HUES64 (cell line): ENCODE measurements at regions not wholly inside any gene's neighbourhood (a gene's known extent, or its start where the extent isn't known, plus 50 kb on each side); places are given as distances from the start of the nearest gene placed in this dataset.

ENCODE experiments used
- H3K27ac ChIP-seq: 2 replicates; pipeline ENCODE4 v1.7.0; 2013; ENCODE audit warnings: low read depth, low read length, inconsistent platforms
- H3K27me3 ChIP-seq: 2 replicates; pipeline ENCODE4 v1.6.1; 2013; ENCODE audit warnings: mild to moderate bottlenecking, low read length; ENCODE audit not compliant: insufficient read depth
- H3K36me3 ChIP-seq: 2 replicates; pipeline ENCODE4 v1.6.1; 2013; ENCODE audit warnings: mild to moderate bottlenecking, low read length; ENCODE audit not compliant: insufficient read depth
- H3K4me1 ChIP-seq: 2 replicates; pipeline ENCODE4 v1.6.1; 2013; ENCODE audit warnings: mild to moderate bottlenecking, low read length, moderate library complexity; ENCODE audit not compliant: insufficient read depth
- H3K4me3 ChIP-seq: 2 replicates; pipeline ENCODE4 v1.5.1; 2013; ENCODE audit warnings: mild to moderate bottlenecking, low read length, moderate library complexity
- H3K9ac ChIP-seq: 2 replicates; pipeline ENCODE4 v1.6.1; 2013; ENCODE audit warnings: mild to moderate bottlenecking, low read depth, low read length
- H3K9me3 ChIP-seq: 2 replicates; pipeline ENCODE4 v1.6.1; 2013; ENCODE audit warnings: low read depth, low read length; ENCODE audit not compliant: insufficient read depth
- WGBS: fragments of 150-250, 120-280 bp; methylation state at CpG from one replicate; pipeline ENCODE4 v1.1.7; 2013; ENCODE audit warnings: missing lambda C conversion rate; 5-methylcytosine and 5-hydroxymethylcytosine counted together

DNA sequence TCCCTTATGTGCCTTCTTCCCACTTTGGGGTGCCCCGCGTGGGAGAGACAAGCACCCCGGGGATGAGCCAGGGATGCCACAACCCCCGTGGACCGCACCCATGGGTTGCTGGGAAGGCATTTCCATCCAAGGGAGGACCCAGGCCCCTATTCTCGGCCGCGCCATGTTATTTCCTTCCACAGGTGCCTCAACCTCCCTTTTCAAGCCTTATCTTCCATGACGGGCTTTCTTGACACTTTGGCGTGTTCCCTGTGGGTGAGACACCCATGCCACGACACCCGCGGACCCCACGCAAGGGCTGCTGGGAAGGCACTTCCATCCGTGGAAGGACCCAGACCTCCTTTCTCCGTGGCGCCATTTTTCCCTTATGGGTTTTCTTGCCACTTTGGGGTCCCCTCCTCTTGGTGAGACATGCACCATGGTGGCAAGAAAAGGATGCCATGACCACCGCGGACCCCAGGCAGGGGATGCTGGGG lies 269.2 kb downstream of the ALG10 start:
- WGBS, result 94% methylated on average over 19 of the region's 19 CpGs
- H3K4me1 ChIP-seq, result no peaks in the 10 kb centered on the region
- H3K27ac ChIP-seq, result no peak overlapping the region
- H3K9ac ChIP-seq, result no peak overlapping the region
- H3K4me3 ChIP-seq, result no peak overlapping the region
- H3K36me3 ChIP-seq, result no peaks in the 10 kb centered on the region
- H3K9me3 ChIP-seq, result peaks cover 100% of the 10 kb centered on the region
- no peaks in the 10 kb centered on the region for H3K27me3 ChIP-seq

DNA sequence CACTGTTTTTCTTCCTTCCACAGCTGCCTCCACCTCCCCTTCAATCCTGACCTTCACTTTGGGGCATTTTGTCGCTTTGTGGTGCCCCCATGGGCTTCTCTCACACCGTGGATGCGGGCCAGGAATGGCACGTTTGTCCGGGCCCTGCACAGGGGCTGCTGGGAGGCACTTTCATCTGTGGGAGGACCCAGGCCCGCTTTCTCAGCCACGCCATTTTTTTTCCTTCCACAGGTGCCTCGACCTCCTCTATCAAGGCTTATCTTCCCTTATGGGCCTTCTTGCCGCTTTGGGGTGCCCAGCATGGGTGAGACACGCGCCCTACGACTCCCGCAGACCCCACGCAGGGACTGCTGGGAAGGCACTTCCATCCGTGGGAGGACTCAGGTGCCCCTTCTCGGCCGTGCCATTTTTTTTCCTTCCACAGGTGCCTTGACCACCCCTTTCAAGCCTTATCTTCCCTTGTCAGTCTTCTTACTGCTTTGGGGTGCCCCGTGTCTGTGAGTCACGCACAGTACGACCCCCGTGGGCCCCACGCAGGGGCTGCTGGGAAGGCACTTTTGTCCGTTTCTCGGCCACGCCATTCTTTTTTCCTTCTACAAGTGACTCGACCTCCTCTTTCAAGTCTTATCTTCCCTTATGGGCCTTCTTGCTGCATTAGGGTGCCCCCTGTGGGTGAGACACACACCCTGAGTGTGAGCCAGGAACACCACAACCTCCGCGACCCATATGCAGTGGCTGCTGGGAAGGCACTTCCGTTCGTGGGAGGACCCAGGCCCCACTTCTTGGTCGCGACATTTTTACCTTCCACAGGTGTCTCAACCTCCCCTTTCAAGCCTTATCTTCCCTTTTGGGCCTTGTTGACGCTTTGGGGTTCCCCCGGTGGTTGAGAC lies 270.7 kb downstream of the ALG10 start:
- WGBS, result 84% methylated on average over 34 of the region's 34 CpGs

DNA sequence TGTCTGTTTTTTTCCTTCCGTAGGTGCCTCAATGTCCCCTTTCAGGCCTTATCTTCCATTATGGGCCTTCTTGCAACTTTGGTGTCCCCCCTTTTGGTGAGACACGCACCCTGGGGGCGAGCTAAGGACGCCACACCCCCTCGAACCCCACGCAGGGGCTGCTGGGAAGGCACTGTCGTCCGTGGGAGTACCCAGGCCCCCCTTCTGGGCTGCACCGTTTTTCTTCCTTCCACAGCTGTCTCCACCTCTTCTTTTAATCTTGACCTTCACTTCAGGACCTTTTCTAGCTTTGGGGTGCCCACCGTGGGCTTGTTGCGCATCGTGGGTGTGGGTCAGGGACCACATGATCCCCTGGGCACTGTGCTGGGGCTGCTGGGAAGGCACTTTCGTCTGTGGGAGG lies 271.8 kb downstream of the ALG10 start:
- H3K27me3 ChIP-seq, result no peaks in the 10 kb centered on the region
- 75% methylated on average over 13 of the region's 13 CpGs for WGBS
- no peaks in the 10 kb centered on the region for H3K4me1 ChIP-seq
- H3K36me3 ChIP-seq, result no peaks in the 10 kb centered on the region
- no peak overlapping the region for H3K9ac ChIP-seq
- H3K9me3 ChIP-seq, result peaks cover 100% of the 10 kb centered on the region
- H3K4me3 ChIP-seq, result no peak overlapping the region
- no peak overlapping the region for H3K27ac ChIP-seq

More for the DNA sequence above, 270.7 kb downstream of the ALG10 start:
- no peak overlapping the region for H3K9ac ChIP-seq
- H3K27me3 ChIP-seq, result no peaks in the 10 kb centered on the region
- H3K4me1 ChIP-seq, result no peaks in the 10 kb centered on the region
- no peak overlapping the region for H3K27ac ChIP-seq
- no peak overlapping the region for H3K4me3 ChIP-seq
- H3K36me3 ChIP-seq, result no peaks in the 10 kb centered on the region
- H3K9me3 ChIP-seq, result peaks cover 100% of the 10 kb centered on the region

DNA sequence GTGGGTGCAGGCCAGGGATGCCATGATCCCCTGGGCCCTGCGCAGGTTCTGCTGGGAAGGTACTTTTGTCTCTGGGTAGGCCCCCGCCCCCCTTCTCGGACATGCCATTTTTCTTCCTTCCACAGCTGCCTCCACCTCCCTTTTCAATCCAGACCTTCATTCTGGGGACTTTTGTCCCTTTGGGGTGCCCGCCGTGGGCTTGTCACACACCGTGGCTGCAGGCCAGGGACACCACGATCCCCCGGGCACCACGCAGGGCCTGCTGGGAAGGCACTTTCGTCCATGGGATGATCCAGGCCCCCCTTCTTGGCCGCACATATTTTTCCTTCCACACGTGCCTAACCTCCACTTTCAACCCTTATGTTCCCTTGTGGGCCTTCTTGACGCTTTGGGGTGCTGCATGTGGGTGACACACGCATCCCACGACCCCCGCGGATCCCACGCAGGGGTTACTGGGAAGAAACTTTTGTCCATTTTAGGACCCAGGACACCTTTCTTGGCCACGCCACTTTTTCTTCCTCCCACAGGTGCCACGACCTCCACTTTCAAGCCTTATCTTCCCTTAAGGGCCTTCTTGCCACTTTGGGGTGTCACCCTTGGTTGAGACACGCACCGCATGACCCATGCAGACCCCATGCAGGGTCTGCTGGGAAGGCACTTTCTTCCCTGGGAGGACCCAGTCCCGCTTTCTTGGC lies 272.5 kb downstream of the ALG10 start:
- no peaks in the 10 kb centered on the region for H3K36me3 ChIP-seq
- no peaks in the 10 kb centered on the region for H3K27me3 ChIP-seq
- no peak overlapping the region for H3K4me3 ChIP-seq
- no peaks in the 10 kb centered on the region for H3K4me1 ChIP-seq
- no peak overlapping the region for H3K27ac ChIP-seq
- H3K9ac ChIP-seq, result no peak overlapping the region
- H3K9me3 ChIP-seq, result peaks cover 100% of the 10 kb centered on the region
- 82% methylated on average over 23 of the region's 23 CpGs for WGBS

DNA sequence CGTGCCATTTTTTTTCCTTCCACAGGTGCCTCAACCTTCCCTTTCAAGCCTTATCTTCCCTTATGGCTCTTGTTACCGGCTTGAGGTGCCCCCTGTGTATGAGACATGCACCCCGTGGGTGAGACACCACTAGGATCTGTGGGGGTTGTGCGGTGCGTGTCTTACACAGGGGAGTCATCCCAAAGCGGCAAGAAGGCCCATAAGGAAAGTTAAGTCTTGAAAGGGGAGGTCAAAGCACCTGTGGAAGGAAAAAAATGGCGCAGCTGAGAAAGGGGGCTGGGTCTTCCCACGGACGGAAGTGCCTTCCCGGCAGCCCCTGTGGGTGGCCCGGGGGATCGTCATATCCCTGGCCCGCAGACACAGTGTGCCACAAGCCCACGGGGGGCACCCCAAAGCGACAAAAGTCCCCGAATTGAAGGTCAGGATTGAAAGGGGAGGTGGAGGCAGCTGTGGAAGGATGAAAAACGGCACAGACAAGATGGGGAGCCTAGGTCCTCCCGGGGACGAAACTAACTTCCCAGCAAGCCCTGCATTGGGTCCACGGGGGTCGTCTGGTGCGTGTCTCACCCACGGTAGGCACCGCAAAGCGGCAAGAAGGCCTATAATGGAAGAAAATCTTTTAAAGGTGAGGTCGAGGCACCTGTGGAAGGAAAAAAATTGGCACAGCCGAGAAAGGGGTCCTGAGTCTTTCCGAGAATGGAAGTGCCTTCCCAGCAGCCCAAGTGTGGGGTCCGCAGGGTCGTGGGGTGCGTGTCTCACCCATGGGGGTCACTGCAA lies 273.3 kb downstream of the ALG10 start:
- no peak overlapping the region for H3K9ac ChIP-seq
- 86% methylated on average over 31 of the region's 31 CpGs for WGBS
- peaks cover 100% of the 10 kb centered on the region for H3K9me3 ChIP-seq
- no peak overlapping the region for H3K4me3 ChIP-seq
- no peak overlapping the region for H3K27ac ChIP-seq
- no peaks in the 10 kb centered on the region for H3K27me3 ChIP-seq
- H3K36me3 ChIP-seq, result no peaks in the 10 kb centered on the region
- no peaks in the 10 kb centered on the region for H3K4me1 ChIP-seq

DNA sequence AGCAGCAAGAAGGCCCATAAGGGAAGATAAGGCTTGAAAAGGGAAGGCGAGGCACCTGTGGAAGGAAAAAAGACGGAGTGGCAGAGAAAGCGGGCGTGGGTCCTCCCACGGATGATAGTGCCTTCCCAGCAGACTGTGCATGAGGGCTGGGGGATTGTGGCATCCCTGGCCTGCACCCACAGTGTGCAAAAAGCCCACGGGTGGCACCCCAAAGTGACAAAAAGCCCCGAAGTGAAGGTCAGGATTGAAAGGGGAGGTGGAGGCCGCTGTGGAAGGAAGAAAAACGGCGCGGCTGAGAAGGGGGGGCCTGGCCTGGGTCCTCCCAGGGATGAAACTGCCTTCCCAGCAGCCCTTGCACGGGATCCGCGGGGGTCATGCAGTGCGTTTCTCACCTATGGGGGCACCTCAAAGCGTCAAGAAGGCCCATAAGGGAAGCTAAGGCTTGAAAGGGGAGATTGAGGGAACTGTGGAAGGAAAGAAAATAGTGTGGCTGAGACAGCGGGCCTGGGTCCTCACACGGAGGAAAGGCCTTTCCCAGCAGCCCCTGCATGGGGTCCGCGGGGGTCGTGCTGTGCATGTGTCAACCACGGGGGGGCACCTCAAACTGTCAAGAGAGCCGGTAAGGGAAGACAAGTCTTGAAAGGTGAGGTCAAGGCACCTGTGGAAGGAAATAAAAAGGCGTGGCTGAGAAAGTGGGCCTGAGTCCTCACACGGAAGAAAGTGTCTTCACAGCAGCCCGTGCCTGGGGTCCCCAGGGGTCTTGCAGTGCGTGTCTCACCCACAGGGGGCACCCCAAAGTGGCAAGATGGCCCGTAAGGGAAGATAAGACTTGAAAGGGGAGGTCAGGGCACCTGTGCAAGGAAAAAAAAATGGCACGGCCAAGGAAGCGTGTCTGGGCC lies 274.1 kb downstream of the ALG10 start:
- WGBS, result 84% methylated on average over 30 of the region's 30 CpGs
- H3K4me1 ChIP-seq, result no peaks in the 10 kb centered on the region
- H3K27ac ChIP-seq, result no peak overlapping the region
- peaks cover 100% of the 10 kb centered on the region for H3K9me3 ChIP-seq
- H3K27me3 ChIP-seq, result no peaks in the 10 kb centered on the region
- H3K36me3 ChIP-seq, result no peaks in the 10 kb centered on the region
- H3K9ac ChIP-seq, result no peak overlapping the region
- H3K4me3 ChIP-seq, result no peak overlapping the region

DNA sequence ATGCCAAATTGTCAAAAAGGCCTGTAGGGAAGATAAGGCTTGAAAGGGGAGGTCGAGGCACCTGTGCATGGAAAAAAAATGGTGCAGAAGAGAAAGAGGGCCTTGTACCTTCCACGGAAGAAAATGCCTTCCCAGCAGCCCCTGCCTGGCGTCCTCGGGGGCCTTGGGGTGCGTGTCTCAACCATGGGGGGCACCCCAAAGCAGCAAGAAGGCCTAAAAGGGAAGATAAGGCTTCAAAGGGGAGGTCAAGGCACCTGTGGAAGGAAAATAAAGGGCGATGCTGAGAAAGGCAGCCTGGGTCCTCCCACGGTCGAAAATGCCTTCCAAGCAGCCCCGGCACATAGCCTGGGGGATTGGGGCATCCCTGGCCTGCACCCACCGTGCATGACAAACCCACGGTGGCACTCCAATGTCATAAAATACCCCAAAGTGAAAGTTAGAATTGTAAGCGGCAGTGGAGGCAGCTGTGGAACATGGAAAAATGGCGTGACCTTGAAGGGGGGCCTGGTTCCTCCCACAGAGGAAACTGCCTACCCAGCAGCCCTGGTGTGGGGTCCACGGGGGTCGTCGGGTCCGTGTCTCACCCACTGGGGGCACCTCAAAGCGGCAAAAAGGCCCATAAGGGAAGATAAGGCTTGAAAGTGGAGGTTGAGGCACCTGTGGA lies 275.0 kb downstream of the ALG10 start:
- no peaks in the 10 kb centered on the region for H3K4me1 ChIP-seq
- peaks cover 100% of the 10 kb centered on the region for H3K9me3 ChIP-seq
- no peaks in the 10 kb centered on the region for H3K36me3 ChIP-seq
- H3K4me3 ChIP-seq, result no peak overlapping the region
- WGBS, result 73% methylated on average over 18 of the region's 18 CpGs
- no peaks in the 10 kb centered on the region for H3K27me3 ChIP-seq
- H3K9ac ChIP-seq, result no peak overlapping the region
- no peak overlapping the region for H3K27ac ChIP-seq

DNA sequence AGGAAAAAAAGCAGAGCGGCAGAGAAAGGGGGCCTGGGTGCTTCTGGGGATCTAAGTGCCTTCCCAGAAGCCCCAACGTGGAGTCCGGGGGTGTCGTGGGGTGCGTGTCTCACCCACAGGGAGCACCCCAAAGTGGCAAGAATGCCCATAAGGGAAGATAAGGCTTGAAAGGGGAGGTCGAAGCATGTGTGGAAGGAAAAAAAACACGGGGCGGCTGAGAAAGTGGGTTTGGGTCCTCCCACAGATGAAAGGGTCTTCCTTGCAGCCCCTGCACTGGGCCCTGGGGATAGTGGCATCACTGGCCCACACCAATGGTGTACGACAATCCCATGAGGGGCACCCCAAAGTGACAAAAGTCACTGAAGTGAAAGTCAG lies 275.5 kb downstream of the ALG10 start:
- peaks cover 100% of the 10 kb centered on the region for H3K9me3 ChIP-seq
- H3K27me3 ChIP-seq, result no peaks in the 10 kb centered on the region
- 81% methylated on average over 9 of the region's 9 CpGs for WGBS
- no peaks in the 10 kb centered on the region for H3K4me1 ChIP-seq
- H3K27ac ChIP-seq, result no peak overlapping the region
- no peak overlapping the region for H3K9ac ChIP-seq
- H3K4me3 ChIP-seq, result no peak overlapping the region
- no peaks in the 10 kb centered on the region for H3K36me3 ChIP-seq

DNA sequence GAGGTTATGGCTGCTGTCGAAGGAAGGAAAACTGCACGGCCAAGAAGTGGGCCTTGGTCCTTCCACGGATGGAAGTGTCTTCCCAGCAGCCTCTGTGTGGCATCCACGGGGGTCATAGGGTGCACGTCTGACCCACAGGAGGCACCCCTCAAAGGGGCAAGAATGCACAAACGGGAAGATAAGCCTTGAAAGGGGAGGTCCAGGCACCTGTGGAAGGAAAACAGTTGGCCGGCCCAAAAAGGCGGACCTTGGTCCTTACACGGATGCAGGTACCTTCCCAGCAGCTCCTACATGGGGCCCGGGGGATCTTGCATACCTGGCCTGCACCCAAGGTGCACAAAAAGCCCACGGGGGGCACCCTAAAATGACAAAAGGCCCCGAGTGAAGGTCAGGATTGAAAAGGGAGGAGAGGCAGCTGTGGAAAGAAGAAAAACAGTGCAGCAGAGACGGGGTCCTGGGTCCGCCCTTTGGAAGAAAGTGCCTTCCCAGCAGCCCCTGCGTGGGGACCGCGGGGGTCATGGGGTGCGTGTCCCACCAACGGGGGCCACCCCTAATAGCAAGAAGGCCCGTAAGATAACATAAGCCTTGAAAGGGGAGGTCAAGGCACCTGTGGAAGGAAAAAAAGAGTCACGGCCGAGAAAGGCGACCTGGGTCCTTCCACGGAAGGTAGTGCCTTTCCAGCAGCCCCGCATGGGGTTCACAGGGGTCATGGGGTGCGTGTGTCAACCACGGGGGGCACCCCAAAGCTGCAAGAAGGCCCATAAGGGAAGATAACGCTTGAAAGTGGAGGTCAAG lies 276.1 kb downstream of the ALG10 start:
- WGBS, result 82% methylated on average over 28 of the region's 28 CpGs
- H3K4me3 ChIP-seq, result no peak overlapping the region
- H3K9me3 ChIP-seq, result peaks cover 100% of the 10 kb centered on the region
- H3K27ac ChIP-seq, result no peak overlapping the region
- H3K9ac ChIP-seq, result no peak overlapping the region
- no peaks in the 10 kb centered on the region for H3K4me1 ChIP-seq
- no peaks in the 10 kb centered on the region for H3K36me3 ChIP-seq
- H3K27me3 ChIP-seq, result no peaks in the 10 kb centered on the region
